ENCODE measurements at regions not wholly inside any gene's neighbourhood (a gene's known extent, or its start where the extent isn't known, plus 50 kb on each side); places are given as distances from the start of the nearest gene placed in this dataset.

DNA sequence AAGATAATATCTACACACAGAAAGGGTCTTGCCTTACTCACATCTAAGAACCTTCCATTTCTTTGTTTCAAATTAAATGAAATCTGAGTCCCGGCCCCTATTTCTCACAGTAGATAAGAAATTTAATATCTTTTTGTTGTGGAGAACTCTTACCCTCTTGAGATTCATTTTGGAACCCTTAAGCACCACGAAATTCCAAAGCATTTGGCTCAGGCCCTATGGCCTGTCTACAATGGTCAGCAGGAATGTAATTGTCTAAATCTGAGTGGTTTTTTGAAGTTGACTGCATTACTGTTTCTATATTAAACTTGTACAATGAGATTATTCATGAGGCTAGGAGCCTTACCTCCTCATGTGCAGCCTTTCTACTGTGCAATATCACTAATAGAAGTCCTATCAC is 723.3 kb downstream of the TSN start:
- CTCF ChIA-PET (ENCODE audit: low intra/inter-chr PET ratio), result no interaction called here

More for the DNA sequence above, 723.3 kb downstream of the TSN start:
- ATAC-seq (no peak), FAIRE-seq (no peak), DNase-seq (ENCODE audit: extremely low read depth in 1 of 4, low spot score in 3 of 4) (no peak)
- TF ChIP-seq, protein P1, sequence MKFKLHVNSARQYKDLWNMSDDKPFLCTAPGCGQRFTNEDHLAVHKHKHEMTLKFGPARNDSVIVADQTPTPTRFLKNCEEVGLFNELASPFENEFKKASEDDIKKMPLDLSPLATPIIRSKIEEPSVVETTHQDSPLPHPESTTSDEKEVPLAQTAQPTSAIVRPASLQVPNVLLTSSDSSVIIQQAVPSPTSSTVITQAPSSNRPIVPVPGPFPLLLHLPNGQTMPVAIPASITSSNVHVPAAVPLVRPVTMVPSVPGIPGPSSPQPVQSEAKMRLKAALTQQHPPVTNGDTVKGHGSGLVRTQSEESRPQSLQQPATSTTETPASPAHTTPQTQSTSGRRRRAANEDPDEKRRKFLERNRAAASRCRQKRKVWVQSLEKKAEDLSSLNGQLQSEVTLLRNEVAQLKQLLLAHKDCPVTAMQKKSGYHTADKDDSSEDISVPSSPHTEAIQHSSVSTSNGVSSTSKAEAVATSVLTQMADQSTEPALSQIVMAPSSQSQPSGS (CRISPR knock-in tag; IDR thresholded peaks at IDR 0.05), result no peak
- TF ChIP-seq PHB (CRISPR knock-in tag; IDR thresholded peaks at IDR 0.05) (no peak), MYNN (IDR thresholded peaks at IDR 0.05) (no peak), MYNN (CRISPR knock-in tag; IDR thresholded peaks at IDR 0.05) (no peak), FOXK1 (CRISPR knock-in tag; IDR thresholded peaks at IDR 0.05; ENCODE audit: borderline replicate concordance) (no peak), KHSRP (IDR thresholded peaks at IDR 0.05) (no peak), C11orf30 (IDR thresholded peaks at IDR 0.05; ENCODE audit: low read depth) (no peak), PHB2 (IDR thresholded peaks at IDR 0.05; ENCODE audit: low read depth) (no peak), CBFA2T2 (conservative IDR thresholded peaks at IDR 0.05) (no peak), KLF13 (tag; IDR thresholded peaks at IDR 0.05; ENCODE audit: borderline replicate concordance, low read depth) (no peak), NFIC (IDR thresholded peaks at IDR 0.05) (no peak), SP1 (CRISPR knock-in tag; IDR thresholded peaks at IDR 0.05) (no peak)
- TF ChIP-seq, protein P2, sequence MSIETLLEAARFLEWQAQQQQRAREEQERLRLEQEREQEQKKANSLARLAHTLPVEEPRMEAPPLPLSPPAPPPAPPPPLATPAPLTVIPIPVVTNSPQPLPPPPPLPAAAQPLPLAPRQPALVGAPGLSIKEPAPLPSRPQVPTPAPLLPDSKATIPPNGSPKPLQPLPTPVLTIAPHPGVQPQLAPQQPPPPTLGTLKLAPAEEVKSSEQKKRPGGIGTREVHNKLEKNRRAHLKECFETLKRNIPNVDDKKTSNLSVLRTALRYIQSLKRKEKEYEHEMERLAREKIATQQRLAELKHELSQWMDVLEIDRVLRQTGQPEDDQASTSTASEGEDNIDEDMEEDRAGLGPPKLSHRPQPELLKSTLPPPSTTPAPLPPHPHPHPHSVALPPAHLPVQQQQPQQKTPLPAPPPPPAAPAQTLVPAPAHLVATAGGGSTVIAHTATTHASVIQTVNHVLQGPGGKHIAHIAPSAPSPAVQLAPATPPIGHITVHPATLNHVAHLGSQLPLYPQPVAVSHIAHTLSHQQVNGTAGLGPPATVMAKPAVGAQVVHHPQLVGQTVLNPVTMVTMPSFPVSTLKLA (conservative IDR thresholded peaks at IDR 0.05), result no peak
- TF ChIP-seq, protein P3, sequence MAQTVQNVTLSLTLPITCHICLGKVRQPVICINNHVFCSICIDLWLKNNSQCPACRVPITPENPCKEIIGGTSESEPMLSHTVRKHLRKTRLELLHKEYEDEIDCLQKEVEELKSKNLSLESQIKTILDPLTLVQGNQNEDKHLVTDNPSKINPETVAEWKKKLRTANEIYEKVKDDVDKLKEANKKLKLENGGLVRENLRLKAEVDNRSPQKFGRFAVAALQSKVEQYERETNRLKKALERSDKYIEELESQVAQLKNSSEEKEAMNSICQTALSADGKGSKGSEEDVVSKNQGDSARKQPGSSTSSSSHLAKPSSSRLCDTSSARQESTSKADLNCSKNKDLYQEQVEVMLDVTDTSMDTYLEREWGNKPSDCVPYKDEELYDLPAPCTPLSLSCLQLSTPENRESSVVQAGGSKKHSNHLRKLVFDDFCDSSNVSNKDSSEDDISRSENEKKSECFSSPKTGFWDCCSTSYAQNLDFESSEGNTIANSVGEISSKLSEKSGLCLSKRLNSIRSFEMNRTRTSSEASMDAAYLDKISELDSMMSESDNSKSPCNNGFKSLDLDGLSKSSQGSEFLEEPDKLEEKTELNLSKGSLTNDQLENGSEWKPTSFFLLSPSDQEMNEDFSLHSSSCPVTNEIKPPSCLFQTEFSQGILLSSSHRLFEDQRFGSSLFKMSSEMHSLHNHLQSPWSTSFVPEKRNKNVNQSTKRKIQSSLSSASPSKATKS (CRISPR knock-in tag; IDR thresholded peaks at IDR 0.05), result no peak
- H3K4me2 ChIP-seq (ENCODE audit: insufficient read depth, low read length), result no peak overlapping the region
- no TSS peak for BruUV-seq (replicated peaks)
- H3K9me3 ChIP-seq (replicated peaks; ENCODE audit: control insufficient read depth, insufficient read depth, low read depth, low read length), result no peaks in the 10 kb centered on the region; the same call in 1 of the 2 replicates
- H2AFZ ChIP-seq (ENCODE audit: low read depth, low read length), result no peak overlapping the region
- no peak overlapping the region for H3K9ac ChIP-seq (ENCODE audit: insufficient read depth in 1 of 2, low read depth in 2 of 2, low read length in 2 of 2)
- intact Hi-C loops (cut with micrococcal nuclease) (no loop called here), in situ Hi-C loops (cut with MboI) (no loop called here)
- H4K20me1 ChIP-seq (replicated peaks; ENCODE audit: control insufficient read depth, insufficient read depth, low read length), result no peaks in the 10 kb centered on the region
- H3K79me2 ChIP-seq (ENCODE audit: control insufficient read depth, insufficient read depth, low read length), result no peaks in the 10 kb centered on the region
- H3K4me3 ChIP-seq, result no peak overlapping the region
- no peaks in the 10 kb centered on the region for H3K9me1 ChIP-seq (ENCODE audit: control insufficient read depth, insufficient read depth, low read length)
- H3K27ac ChIP-seq (ENCODE audit: extremely low read depth, low read depth, low read length), result no peak overlapping the region
- H3K27me3 ChIP-seq (ENCODE audit: control insufficient read depth in 2 of 2, insufficient read depth in 2 of 2, low read length in 2 of 2), result no peaks in the 10 kb centered on the region
- no peaks in the 10 kb centered on the region for H3K4me1 ChIP-seq (replicated peaks in 1 of 2; ENCODE audit: control insufficient read depth in 2 of 2, insufficient read depth in 2 of 2, low read length in 2 of 2)
- WGBS (ENCODE audit: insufficient coverage, low coverage, missing lambda C conversion rate), result 0% methylated on average over 2 of the region's 2 CpGs
- no peaks in the 10 kb centered on the region for H3K36me3 ChIP-seq (ENCODE audit: control insufficient read depth, insufficient read depth, low read length)
- POLR2A ChIA-PET, result no interaction called here
